ENCODE measurements at regions not wholly inside any gene's neighbourhood (a gene's known extent, or its start where the extent isn't known, plus 50 kb on each side); places are given as distances from the start of the nearest gene placed in this dataset.
"Not testable (repeated sequence)": the region's sequence is repeated elsewhere in the genome, so short reads cannot be mapped to it uniquely, and the experiment has no call there.

DNA sequence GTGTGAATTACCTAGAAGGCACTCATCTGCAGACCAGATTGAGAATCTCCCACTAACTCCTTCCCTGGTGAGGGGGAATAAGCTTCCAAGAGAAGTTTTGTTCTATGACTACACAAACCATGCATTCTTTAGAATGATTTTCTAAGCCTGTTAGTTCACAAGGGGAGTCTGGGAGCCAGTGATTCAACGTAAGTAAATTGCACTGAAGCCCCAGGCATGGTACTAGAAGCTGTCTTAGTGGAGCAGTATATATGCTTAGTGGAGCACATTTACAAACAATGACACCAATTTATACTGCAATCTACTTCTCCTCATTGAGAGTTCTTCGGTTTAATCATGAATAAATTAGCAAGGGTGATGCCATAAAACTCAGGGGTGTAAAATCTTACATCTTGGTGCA lies 209.9 kb upstream of the LRRC61 start:
- TF ChIP-seq, protein P1, sequence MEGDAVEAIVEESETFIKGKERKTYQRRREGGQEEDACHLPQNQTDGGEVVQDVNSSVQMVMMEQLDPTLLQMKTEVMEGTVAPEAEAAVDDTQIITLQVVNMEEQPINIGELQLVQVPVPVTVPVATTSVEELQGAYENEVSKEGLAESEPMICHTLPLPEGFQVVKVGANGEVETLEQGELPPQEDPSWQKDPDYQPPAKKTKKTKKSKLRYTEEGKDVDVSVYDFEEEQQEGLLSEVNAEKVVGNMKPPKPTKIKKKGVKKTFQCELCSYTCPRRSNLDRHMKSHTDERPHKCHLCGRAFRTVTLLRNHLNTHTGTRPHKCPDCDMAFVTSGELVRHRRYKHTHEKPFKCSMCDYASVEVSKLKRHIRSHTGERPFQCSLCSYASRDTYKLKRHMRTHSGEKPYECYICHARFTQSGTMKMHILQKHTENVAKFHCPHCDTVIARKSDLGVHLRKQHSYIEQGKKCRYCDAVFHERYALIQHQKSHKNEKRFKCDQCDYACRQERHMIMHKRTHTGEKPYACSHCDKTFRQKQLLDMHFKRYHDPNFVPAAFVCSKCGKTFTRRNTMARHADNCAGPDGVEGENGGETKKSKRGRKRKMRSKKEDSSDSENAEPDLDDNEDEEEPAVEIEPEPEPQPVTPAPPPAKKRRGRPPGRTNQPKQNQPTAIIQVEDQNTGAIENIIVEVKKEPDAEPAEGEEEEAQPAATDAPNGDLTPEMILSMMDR (IDR thresholded peaks at IDR 0.05; ENCODE audit: poor library complexity) = not testable (repeated sequence)
- not testable (repeated sequence) for TF ChIP-seq EZH2phosphoT487 (IDR thresholded peaks at IDR 0.05; ENCODE audit: low read depth, severe bottlenecking, unreplicated experiment)

Measured in hepatocyte (in vitro differentiated cells).